DOHH2 (cell line): ENCODE measurements at regions not wholly inside any gene's neighbourhood (a gene's known extent, or its start where the extent isn't known, plus 50 kb on each side); places are given as distances from the start of the nearest gene placed in this dataset.

ENCODE experiments used
- EZH2phosphoT487 ChIP-seq: fragments of 200-600 bp; sonication (generic); IDR thresholded peaks from 2 replicates; pipeline ENCODE4 v1.6.1; 2017; ENCODE audit warnings: borderline replicate concordance, mild to moderate bottlenecking, antibody characterized with exemption, low read length, moderate library complexity, mixed read lengths
- TF ChIP-seq, protein P1 (sequence below): fragments of 200-600 bp; sonication (generic); IDR thresholded peaks from one replicate; pipeline ENCODE4 v1.5.1; 2014; ENCODE audit warnings: antibody characterized with exemption, mild to moderate bottlenecking, low read depth, low read length; ENCODE audit not compliant: poor library complexity, severe bottlenecking

DNA sequence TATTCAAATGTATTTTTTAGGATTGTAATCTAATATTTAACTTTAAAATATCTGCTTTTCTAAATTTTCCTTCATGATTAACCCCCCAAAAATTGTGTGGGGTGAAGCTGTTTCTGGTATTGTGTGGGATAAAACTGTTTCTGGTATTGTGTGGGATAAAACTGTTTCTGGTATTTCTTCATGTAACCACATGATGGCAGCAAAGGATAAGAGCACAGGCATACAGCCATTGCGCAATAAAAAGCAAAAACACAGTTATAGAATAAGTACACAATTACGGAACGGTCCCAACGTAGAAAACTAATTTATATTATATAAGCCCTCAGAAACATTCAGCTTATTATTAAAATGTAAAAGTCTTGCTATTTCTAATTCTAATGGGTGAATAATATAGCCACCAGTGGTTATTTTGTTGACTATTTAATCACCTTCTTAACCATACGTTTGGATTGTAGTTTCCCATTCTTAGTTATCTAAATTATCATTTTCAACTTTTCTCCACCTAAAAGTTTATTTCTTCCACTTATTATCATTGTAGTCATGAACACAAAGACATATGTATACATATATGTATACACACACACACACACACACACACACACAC lies 333.9 kb upstream of the FSTL5 start:
- TF ChIP-seq, protein P1, sequence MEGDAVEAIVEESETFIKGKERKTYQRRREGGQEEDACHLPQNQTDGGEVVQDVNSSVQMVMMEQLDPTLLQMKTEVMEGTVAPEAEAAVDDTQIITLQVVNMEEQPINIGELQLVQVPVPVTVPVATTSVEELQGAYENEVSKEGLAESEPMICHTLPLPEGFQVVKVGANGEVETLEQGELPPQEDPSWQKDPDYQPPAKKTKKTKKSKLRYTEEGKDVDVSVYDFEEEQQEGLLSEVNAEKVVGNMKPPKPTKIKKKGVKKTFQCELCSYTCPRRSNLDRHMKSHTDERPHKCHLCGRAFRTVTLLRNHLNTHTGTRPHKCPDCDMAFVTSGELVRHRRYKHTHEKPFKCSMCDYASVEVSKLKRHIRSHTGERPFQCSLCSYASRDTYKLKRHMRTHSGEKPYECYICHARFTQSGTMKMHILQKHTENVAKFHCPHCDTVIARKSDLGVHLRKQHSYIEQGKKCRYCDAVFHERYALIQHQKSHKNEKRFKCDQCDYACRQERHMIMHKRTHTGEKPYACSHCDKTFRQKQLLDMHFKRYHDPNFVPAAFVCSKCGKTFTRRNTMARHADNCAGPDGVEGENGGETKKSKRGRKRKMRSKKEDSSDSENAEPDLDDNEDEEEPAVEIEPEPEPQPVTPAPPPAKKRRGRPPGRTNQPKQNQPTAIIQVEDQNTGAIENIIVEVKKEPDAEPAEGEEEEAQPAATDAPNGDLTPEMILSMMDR: peak; percentile 65
- no peak for TF ChIP-seq EZH2phosphoT487
